IMR-90 (cell line): ENCODE measurements at regions not wholly inside any gene's neighbourhood (a gene's known extent, or its start where the extent isn't known, plus 50 kb on each side); places are given as distances from the start of the nearest gene placed in this dataset.

Source experiments
- ATAC-seq: fragments of 200-7000 bp; cut with Tn5 transposase; 2 replicates; pipeline ENCODE4 v1.9.1; 2020; ENCODE audit warnings: low read depth, mild to moderate bottlenecking, moderate library complexity
- BruUV-seq: library from RNA; stranded (reverse); fragments of 400-500 nt; replicated peaks from 2 replicates; lab custom pipeline; 2021; lab: Mats Ljungman, UMichigan
- CTCF ChIA-PET: fragments of 300-600 bp; formaldehyde crosslinking; extraction: SDS; loops from one replicate; lab custom pipeline; 2021; ENCODE audit warnings: antibody characterized with exemption; lab: Yijun Ruan, JAX
- POLR2A ChIA-PET: fragments of 300-600 bp; sonication (Branson Sonifier 250); formaldehyde crosslinking; loops from one replicate; lab custom pipeline; 2022; ENCODE audit warnings: antibody characterized with exemption; ENCODE audit not compliant: unreplicated experiment; lab: Charles Lee
- DNase-seq: peaks from one replicate; pipeline ENCODE4 v3.0.0; 2013
- H2AFZ ChIP-seq: replicated peaks from 2 replicates; pipeline ENCODE3; 2013; ENCODE audit warnings: low read length, mild to moderate bottlenecking; ENCODE audit not compliant: poor library complexity
- H2AK5ac ChIP-seq: 2 replicates; pipeline ENCODE4 v1.6.1; 2013; ENCODE audit warnings: low read depth, low read length, inconsistent platforms
- H2AK9ac ChIP-seq: replicated peaks from 2 replicates; pipeline ENCODE3; 2013; ENCODE audit warnings: mild to moderate bottlenecking, low read depth, low read length, moderate library complexity; ENCODE audit not compliant: poor library complexity
- H2BK120ac ChIP-seq: 2 replicates; pipeline ENCODE4 v1.6.1; 2013; ENCODE audit warnings: low read depth, low read length, inconsistent platforms
- H2BK15ac ChIP-seq: 3 replicates; pipeline ENCODE4 v1.6.1; 2013; ENCODE audit warnings: low read depth, low read length, inconsistent platforms
- H2BK20ac ChIP-seq: 2 replicates; pipeline ENCODE4 v1.6.1; 2013; ENCODE audit warnings: low read depth, mild to moderate bottlenecking, inconsistent platforms, low read length, moderate library complexity
- H2BK5ac ChIP-seq: 2 replicates; pipeline ENCODE4 v1.6.1; 2013; ENCODE audit warnings: mild to moderate bottlenecking, low read depth, low read length, inconsistent platforms; ENCODE audit not compliant: poor library complexity, severe bottlenecking
- H3K14ac ChIP-seq: replicated peaks from 2 replicates; pipeline ENCODE4 v1.6.1; 2013; ENCODE audit warnings: low read depth, low read length, inconsistent platforms
- H3K18ac ChIP-seq: 2 replicates; pipeline ENCODE4 v1.6.1; 2013; ENCODE audit warnings: low read depth, low read length, control low read depth
- H3K23ac ChIP-seq: 2 replicates; pipeline ENCODE4 v1.6.1; 2013; ENCODE audit warnings: low read depth, low read length, inconsistent platforms
- H3K27ac ChIP-seq: 2 replicates; pipeline ENCODE4 v1.5.1; 2013; ENCODE audit warnings: mild to moderate bottlenecking, control low read depth, low read length; ENCODE audit not compliant: insufficient read depth
- H3K27me3 ChIP-seq: 2 replicates; pipeline ENCODE4 v1.6.1; 2013; ENCODE audit warnings: low read length; ENCODE audit not compliant: control insufficient read depth, insufficient read depth
- H3K36me3 ChIP-seq: 2 replicates; pipeline ENCODE4 v1.6.1; 2013; ENCODE audit warnings: low read length, mixed read lengths; ENCODE audit not compliant: control insufficient read depth, insufficient read depth
- H3K4ac ChIP-seq: 2 replicates; pipeline ENCODE4 v1.6.1; 2013; ENCODE audit warnings: low read depth, low read length, inconsistent platforms
- H3K4me1 ChIP-seq: 2 replicates; pipeline ENCODE4 v1.6.1; 2013; ENCODE audit warnings: low read length, mixed read lengths; ENCODE audit not compliant: control insufficient read depth, insufficient read depth
- H3K4me2 ChIP-seq: 2 replicates; pipeline ENCODE4 v1.6.1; 2013; ENCODE audit warnings: low read depth, mild to moderate bottlenecking, control low read depth, low read length, moderate library complexity
- H3K4me3 ChIP-seq: 2 replicates; pipeline ENCODE4 v1.5.1; 2013; ENCODE audit warnings: low read depth, mild to moderate bottlenecking, control low read depth, low read length, moderate library complexity; ENCODE audit not compliant: insufficient read depth
- H3K56ac ChIP-seq: 2 replicates; pipeline ENCODE4 v1.6.1; 2013; ENCODE audit warnings: low read length, inconsistent platforms; ENCODE audit not compliant: insufficient read depth; ENCODE audit errors: extremely low read depth
- H3K79me1 ChIP-seq, 2 experiments: 2 replicates each; pipeline ENCODE4 v1.6.1; 2013; ENCODE audit warnings: low read length in 2 of 2, inconsistent platforms in 1 of 2, low read depth in 1 of 2
- H3K9ac ChIP-seq: 2 replicates; pipeline ENCODE4 v1.6.1; 2013; ENCODE audit warnings: low read depth, low read length, control low read depth
- H3K9me1 ChIP-seq: 2 replicates; pipeline ENCODE4 v1.6.1; 2013; ENCODE audit warnings: low read length, inconsistent platforms; ENCODE audit not compliant: insufficient read depth
- H3K9me3 ChIP-seq: 2 replicates; pipeline ENCODE4 v1.6.1; 2013; ENCODE audit warnings: low read length; ENCODE audit not compliant: control insufficient read depth, insufficient read depth
- H4K20me1 ChIP-seq: 2 replicates; pipeline ENCODE4 v1.6.1; 2013; ENCODE audit warnings: low read length, inconsistent platforms; ENCODE audit not compliant: insufficient read depth
- H4K5ac ChIP-seq: 2 replicates; pipeline ENCODE4 v1.6.1; 2013; ENCODE audit warnings: mild to moderate bottlenecking, low read depth, low read length, control low read depth
- H4K8ac ChIP-seq, 2 experiments: 2 replicates each; pipeline ENCODE4 v1.6.1; 2013; ENCODE audit warnings: low read depth in 2 of 2, low read length in 2 of 2, control low read depth in 1 of 2, inconsistent platforms in 1 of 2
- H4K91ac ChIP-seq: 2 replicates; pipeline ENCODE4 v1.6.1; 2013; ENCODE audit warnings: low read depth, low read length, inconsistent platforms; ENCODE audit not compliant: insufficient read depth
- FOS ChIP-seq: fragments of 150-350 bp; IDR thresholded peaks from 2 replicates; pipeline ENCODE4 v1.6.1; 2016; ENCODE audit warnings: low read depth, low read length
- NFE2L2 ChIP-seq: fragments of 150-350 bp; IDR thresholded peaks from 2 replicates; pipeline ENCODE4 v1.6.1; 2016; ENCODE audit warnings: low read depth, mild to moderate bottlenecking, low read length
- WGBS, 2 experiments: methylation state at CpG; one replicate each; pipeline versions ENCODE4 v1.1.5 to v1.1.7; 2013; ENCODE audit warnings: missing lambda C conversion rate in 2 of 2; ENCODE audit not compliant: insufficient read length in 1 of 2; ENCODE audit errors: extremely low coverage in 2 of 2; 5-methylcytosine and 5-hydroxymethylcytosine counted together
- dilution Hi-C: fragments of 300-500 bp; cut with HindIII; formaldehyde crosslinking; loops from one replicate; pipeline ENCODE4 v1.14.3; 2018; ENCODE audit warnings: low sequenced_read_pairs; ENCODE audit not compliant: unreplicated experiment
- in situ Hi-C: fragments of 300-500 bp; cut with MboI; formaldehyde crosslinking; loops from 3 replicates; pipeline ENCODE4 v1.14.3; 2019; ENCODE audit warnings: low sequenced_read_pairs, inconsistent platforms, mixed read lengths
- intact Hi-C: fragments of 100-400 bp; cut with micrococcal nuclease; formaldehyde crosslinking; loops from 2 replicates; pipeline ENCODE4 v1.10.0; 2022
- TF ChIP-seq, protein P1 (sequence below): conservative IDR thresholded peaks from 2 replicates; pipeline ENCODE4 v1.5.1; 2012; ENCODE audit warnings: mild to moderate bottlenecking, low read depth, low read length, improper control_type of control experiment
- TF ChIP-seq, protein P2 (sequence below): fragments of 150-350 bp; IDR thresholded peaks from 2 replicates; pipeline ENCODE4 v1.6.1; 2017; ENCODE audit warnings: mild to moderate bottlenecking, antibody characterized with exemption, low read length, low read depth
- TF ChIP-seq, protein P3 (sequence below): fragments of 150-350 bp; IDR thresholded peaks from 2 replicates; pipeline ENCODE4 v1.6.1; 2016; ENCODE audit warnings: low read depth, mild to moderate bottlenecking, low read length, moderate library complexity, borderline replicate concordance

DNA sequence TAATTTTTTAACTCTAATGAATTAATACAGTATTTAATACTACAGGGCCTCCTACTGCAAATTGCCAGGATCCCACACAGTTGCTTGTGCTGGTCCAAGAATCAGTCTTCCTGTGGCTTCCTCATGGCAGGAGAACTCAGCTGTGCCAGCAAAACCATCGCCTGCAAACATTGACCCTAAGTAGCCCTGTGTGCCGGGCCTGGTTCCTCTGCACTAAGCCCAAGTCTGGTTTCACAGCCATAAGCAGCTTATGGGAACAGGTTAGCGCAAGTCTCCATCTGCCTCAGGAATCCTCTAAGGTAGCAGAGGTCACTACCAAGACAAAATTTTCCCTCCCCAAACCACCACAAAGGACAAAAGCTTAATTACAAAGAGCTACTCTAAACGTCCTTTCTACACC, 216.6 kb downstream of the PLA2G4A start:
- Histone ChIP-seq H2BK5ac (no peak overlapping the region), H3K4me1 (no peaks in the 10 kb centered on the region), H3K14ac (no peak overlapping the region), H4K8ac (no peak overlapping the region), H3K4me3 (no peak overlapping the region), H3K9me1 (no peaks in the 10 kb centered on the region), H2BK20ac (no peak overlapping the region), H3K79me1 (no peaks in the 10 kb centered on the region), H3K36me3 (no peaks in the 10 kb centered on the region), H4K20me1 (no peaks in the 10 kb centered on the region), H3K9me3 (no peaks in the 10 kb centered on the region), H2BK120ac (no peak overlapping the region), H3K4me2 (no peak overlapping the region), H3K56ac (no peak overlapping the region), H2AK5ac (no peak overlapping the region), H3K18ac (no peak overlapping the region), H3K9ac (no peak overlapping the region), H4K5ac (no peak overlapping the region), H4K91ac (no peak overlapping the region), H2AK9ac (no peak overlapping the region), H3K27me3 (no peaks in the 10 kb centered on the region), H3K4ac (no peak overlapping the region), H2BK15ac (no peak overlapping the region), H2AFZ (no peak overlapping the region), H3K27ac (no peak overlapping the region), H3K23ac (no peak overlapping the region)
- intact Hi-C loops (no loop called here), in situ Hi-C loops (no loop called here), dilution Hi-C loops (no loop called here)
- ChIA-PET POLR2A (no interaction called here), CTCF (interaction anchor here (1.3 kb wide), 1 partner anchor 9 kb away, joined by 3 read pairs; no protein-coding TSS in a partner anchor)
- DNase-seq (no peak), ATAC-seq (no peak)
- TF ChIP-seq NFE2L2 (no peak), FOS (no peak)
- TF ChIP-seq, protein P1, sequence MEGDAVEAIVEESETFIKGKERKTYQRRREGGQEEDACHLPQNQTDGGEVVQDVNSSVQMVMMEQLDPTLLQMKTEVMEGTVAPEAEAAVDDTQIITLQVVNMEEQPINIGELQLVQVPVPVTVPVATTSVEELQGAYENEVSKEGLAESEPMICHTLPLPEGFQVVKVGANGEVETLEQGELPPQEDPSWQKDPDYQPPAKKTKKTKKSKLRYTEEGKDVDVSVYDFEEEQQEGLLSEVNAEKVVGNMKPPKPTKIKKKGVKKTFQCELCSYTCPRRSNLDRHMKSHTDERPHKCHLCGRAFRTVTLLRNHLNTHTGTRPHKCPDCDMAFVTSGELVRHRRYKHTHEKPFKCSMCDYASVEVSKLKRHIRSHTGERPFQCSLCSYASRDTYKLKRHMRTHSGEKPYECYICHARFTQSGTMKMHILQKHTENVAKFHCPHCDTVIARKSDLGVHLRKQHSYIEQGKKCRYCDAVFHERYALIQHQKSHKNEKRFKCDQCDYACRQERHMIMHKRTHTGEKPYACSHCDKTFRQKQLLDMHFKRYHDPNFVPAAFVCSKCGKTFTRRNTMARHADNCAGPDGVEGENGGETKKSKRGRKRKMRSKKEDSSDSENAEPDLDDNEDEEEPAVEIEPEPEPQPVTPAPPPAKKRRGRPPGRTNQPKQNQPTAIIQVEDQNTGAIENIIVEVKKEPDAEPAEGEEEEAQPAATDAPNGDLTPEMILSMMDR, result no peak
- TF ChIP-seq, protein P2, sequence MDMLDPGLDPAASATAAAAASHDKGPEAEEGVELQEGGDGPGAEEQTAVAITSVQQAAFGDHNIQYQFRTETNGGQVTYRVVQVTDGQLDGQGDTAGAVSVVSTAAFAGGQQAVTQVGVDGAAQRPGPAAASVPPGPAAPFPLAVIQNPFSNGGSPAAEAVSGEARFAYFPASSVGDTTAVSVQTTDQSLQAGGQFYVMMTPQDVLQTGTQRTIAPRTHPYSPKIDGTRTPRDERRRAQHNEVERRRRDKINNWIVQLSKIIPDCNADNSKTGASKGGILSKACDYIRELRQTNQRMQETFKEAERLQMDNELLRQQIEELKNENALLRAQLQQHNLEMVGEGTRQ, result no peak
- TF ChIP-seq, protein P3, sequence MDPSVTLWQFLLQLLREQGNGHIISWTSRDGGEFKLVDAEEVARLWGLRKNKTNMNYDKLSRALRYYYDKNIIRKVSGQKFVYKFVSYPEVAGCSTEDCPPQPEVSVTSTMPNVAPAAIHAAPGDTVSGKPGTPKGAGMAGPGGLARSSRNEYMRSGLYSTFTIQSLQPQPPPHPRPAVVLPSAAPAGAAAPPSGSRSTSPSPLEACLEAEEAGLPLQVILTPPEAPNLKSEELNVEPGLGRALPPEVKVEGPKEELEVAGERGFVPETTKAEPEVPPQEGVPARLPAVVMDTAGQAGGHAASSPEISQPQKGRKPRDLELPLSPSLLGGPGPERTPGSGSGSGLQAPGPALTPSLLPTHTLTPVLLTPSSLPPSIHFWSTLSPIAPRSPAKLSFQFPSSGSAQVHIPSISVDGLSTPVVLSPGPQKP, result no peak
- WGBS, 2 experiments, result 93% methylated on average over 2 of the region's 4 CpGs; no CpG with 5 or more reads in 1 of the 2 experiments
- no TSS peak for BruUV-seq
